ENCODE measurements at regions not wholly inside any gene's neighbourhood (a gene's known extent, or its start where the extent isn't known, plus 50 kb on each side); places are given as distances from the start of the nearest gene placed in this dataset.

DNA sequence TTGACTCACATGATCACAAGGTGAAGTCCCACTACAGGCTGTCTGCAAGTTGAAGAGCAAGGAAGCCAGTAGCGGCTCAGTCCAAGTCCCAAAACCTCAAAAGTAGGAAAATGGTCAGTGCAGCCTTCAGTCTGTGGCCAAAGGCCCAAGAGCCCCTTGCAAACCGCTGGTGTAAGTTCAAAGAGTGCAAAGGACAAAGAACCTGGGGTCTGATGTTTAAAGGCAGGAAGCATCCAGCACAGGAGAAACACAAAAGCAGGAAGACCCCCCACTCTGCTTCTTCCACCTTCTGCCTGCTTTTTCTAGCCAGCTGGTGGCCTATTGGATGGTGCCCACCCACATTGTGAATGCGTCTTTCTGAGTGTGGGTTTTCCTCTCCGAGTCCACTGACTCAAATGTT is 2222.6 kb downstream of the MRPL39 start:
- H3K4me3 ChIP-seq: no peak overlapping the region
- H3K9me3 ChIP-seq: peaks cover 43% of the 10 kb centered on the region
- TF ChIP-seq CTCF (IDR thresholded peaks at IDR 0.05): no peak
- H3K4me1 ChIP-seq (ENCODE audit: low read depth): no peaks in the 10 kb centered on the region
- H3K36me3 ChIP-seq (ENCODE audit: low read depth): no peaks in the 10 kb centered on the region
- DNase-seq (no peak), ATAC-seq (no peak)
- intact Hi-C loops (cut with DNase I, micrococcal nuclease): no loop called here

- intact Hi-C loops (cut with DNase I, micrococcal nuclease): no loop called here
- Histone ChIP-seq H3K4me3 (no peak overlapping the region), H3K4me1 (ENCODE audit: low read depth) (no peaks in the 10 kb centered on the region), H3K9me3 (peaks cover 51% of the 10 kb centered on the region), H3K36me3 (ENCODE audit: low read depth) (no peaks in the 10 kb centered on the region)
- no peak for DNase-seq
- no peak for TF ChIP-seq CTCF (IDR thresholded peaks at IDR 0.05)
- ATAC-seq: no peak
These were observed 2233.1 kb downstream of the MRPL39 start for GRCh38 chr21:23374155-23374554.

- no peak for TF ChIP-seq CTCF (IDR thresholded peaks at IDR 0.05)
- intact Hi-C loops (cut with DNase I, micrococcal nuclease): no loop called here
- Histone ChIP-seq H3K4me3 (no peak overlapping the region), H3K9me3 (peaks cover 56% of the 10 kb centered on the region), H3K4me1 (ENCODE audit: low read depth) (no peaks in the 10 kb centered on the region), H3K36me3 (ENCODE audit: low read depth) (no peaks in the 10 kb centered on the region)
- ATAC-seq (no peak), DNase-seq (no peak)
These were observed 2250.4 kb downstream of the MRPL39 start for GRCh38 chr21:23356905-23357304.

- no peak for DNase-seq
- intact Hi-C loops (cut with DNase I, micrococcal nuclease): no loop called here
- H3K4me3 ChIP-seq: no peak overlapping the region
- H3K36me3 ChIP-seq (ENCODE audit: low read depth): no peaks in the 10 kb centered on the region
- no peak for TF ChIP-seq CTCF (IDR thresholded peaks at IDR 0.05)
- ATAC-seq: no peak
- H3K9me3 ChIP-seq: peaks cover 28% of the 10 kb centered on the region
- no peaks in the 10 kb centered on the region for H3K4me1 ChIP-seq (ENCODE audit: low read depth)
These were observed 2291.1 kb downstream of the MRPL39 start for GRCh38 chr21:23316190-23316589.

- no peaks in the 10 kb centered on the region for H3K4me1 ChIP-seq (ENCODE audit: low read depth)
- ATAC-seq: no peak
- no peak overlapping the region for H3K4me3 ChIP-seq
- no peaks in the 10 kb centered on the region for H3K36me3 ChIP-seq (ENCODE audit: low read depth)
- H3K9me3 ChIP-seq: peaks cover 40% of the 10 kb centered on the region
- no peak for TF ChIP-seq CTCF (IDR thresholded peaks at IDR 0.05)
- DNase-seq: no peak
- intact Hi-C loops (cut with DNase I, micrococcal nuclease): no loop called here
These were observed 2298.5 kb downstream of the MRPL39 start for GRCh38 chr21:23308741-23309140.

GRCh38 chr21:23307065-23307464 is 2300.2 kb downstream of the MRPL39 start:
- intact Hi-C loops (cut with DNase I, micrococcal nuclease): no loop called here
- Histone ChIP-seq H3K4me1 (ENCODE audit: low read depth) (no peaks in the 10 kb centered on the region), H3K9me3 (peaks cover 52% of the 10 kb centered on the region), H3K36me3 (ENCODE audit: low read depth) (no peaks in the 10 kb centered on the region), H3K4me3 (no peak overlapping the region)
- ATAC-seq (no peak), DNase-seq (no peak)
- TF ChIP-seq CTCF (IDR thresholded peaks at IDR 0.05): no peak

All from mucosa of descending colon (tissue), 3 donors.